ENCODE measurements at regions not wholly inside any gene's neighbourhood (a gene's known extent, or its start where the extent isn't known, plus 50 kb on each side); places are given as distances from the start of the nearest gene placed in this dataset.

DNA sequence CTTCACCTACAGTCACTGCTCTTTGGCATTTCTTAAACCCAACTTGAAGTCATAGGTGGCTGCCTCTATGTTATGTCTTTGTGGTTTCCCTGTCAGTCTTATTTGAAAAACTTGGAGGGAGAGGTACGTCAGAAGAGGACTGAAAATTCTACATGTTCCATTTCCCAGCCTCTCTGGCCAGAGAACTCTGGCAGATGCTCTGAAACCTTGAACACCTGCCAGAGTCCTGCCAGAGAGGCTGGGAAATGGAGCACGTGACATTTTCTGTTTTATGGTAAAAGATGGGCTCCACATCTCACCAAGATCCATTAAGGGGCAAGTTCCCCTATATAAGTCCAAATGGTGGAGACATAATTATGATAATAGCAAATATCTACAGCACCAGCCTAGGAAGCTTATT, 99.5 kb downstream of the MAFB start:
- no peak for DNase-seq (ENCODE audit: low read depth)

DNA sequence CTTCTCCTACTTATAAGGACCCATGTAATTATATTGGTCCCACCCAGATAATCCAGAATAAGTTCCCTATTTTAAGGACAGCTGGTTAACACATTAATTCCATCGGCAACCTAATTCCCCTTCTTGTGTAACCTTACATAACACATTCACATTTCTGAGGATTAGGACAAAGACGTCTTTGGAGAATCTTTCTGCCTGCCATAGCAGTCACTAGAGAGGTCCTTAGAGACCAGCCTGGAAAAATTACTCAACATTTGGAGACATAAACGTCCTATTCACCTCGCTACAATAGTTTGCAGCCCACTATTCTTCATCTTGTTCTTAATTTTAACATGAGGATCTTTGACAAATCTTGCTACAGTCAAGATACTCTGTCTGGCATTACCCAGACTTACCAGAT, 100.1 kb downstream of the MAFB start:
- no peak for DNase-seq (ENCODE audit: low read depth)

DNA sequence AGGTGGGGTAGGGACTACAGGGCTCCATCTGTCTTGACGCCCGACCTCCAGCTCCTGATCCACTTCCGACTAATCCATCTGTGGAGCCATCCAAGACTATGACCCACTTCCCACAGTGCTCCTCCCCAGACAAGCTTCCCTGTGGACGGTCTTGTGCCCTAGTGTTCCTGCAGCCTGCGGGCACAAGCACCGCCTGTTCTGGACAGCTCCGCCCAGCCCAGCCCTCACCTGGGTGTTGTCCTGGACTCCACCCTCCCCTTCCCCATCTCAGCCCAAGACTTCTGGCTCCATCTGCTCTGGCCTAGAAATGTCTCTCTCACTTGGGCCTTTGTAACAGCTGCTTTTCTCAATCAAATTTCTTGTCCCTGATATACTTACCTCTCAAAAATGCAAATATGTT, 102.0 kb downstream of the MAFB start:
- DNase-seq (ENCODE audit: low read depth), result no peak

DNA sequence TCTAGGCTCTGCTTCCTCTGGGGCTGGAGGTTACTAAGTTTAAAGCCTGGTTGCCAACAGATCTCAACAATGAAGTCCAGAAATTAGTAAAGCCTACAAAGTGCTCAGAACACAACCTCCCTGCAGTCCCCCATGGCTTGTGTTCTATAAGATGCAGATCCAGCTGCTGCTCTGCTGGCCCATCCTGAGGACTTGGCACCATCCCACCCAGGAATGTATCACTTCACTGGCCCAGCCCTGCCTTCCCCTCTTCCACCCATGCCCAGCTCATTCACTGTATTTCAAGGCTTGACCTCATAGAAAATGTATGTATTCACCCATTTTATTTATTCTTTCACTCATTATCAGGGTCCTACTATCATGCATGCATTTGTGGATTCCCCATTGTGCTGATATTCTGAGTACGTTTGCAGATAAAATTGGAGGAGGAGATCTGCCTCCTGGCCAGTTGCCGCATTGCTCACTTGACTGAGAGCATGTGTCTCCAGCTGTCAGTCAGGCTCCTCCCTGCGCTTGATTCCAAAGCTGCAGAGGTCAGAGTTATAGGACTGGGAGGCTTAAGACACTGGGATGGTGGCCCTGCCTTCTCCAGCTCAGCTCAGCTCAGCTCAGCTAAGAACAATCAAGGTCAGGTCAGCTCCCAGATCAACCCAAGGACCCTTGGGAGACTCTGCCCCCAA, 104.8 kb downstream of the MAFB start:
- no peak for DNase-seq (ENCODE audit: low read depth)

DNA sequence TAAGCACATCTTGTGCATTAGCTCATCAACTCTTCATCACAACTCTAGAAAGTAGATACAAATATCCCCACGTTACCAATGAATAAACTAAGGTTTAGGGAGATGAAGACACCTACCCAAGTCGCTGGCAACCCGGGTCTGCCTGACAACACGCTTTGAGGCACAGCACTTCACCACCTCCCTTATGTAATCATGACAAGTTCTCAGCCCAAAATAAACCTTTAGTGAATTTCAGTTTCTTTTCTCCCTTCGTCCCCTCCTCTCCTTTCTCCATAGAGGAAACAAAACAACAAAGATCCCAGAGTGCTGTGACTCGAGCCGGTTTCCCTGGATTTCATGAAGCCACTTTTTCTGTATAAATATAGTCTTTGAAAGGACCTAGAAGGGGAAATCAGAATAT, 105.4 kb downstream of the MAFB start:
- no peak for DNase-seq (ENCODE audit: low read depth)

DNA sequence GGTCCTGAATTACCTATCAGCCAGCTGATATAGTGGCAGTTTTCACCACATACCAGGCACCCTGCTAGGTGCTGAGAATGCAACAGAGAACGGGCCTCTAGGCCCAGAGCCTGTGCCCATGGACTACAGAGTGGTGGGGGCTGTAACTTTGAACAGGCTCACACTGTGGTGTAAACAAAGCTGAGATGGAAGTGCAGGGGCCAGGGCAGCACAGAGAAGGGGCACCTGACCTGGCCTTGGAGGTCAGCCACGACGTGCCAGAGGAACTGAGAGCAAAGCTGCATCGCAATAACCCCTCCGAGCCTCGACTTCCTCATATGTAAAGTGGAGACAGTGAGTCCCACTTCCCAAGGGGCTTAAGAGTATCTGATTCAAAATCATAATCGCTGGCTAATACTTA, 105.8 kb downstream of the MAFB start:
- DNase-seq (ENCODE audit: low read depth), result no peak

DNA sequence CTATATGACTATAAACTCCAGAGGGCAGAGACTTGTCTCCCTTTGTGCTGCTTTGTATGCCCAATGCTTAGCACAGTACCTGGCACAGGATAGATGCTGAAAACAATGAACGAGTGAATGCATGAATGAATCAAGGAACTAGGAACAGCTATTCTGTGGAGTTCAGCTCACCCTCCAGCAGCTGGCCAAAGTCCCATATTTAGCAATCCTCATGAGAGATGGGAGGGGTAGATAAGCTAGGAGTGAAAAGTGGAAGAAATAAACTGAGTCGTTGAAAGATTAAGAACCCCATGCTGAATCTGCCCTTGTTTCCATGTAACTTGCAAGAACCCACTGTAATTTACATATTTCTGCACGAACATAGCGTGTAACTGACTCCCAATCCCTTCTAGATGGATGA, 106.5 kb downstream of the MAFB start:
- DNase-seq (ENCODE audit: low read depth), result no peak

DNA sequence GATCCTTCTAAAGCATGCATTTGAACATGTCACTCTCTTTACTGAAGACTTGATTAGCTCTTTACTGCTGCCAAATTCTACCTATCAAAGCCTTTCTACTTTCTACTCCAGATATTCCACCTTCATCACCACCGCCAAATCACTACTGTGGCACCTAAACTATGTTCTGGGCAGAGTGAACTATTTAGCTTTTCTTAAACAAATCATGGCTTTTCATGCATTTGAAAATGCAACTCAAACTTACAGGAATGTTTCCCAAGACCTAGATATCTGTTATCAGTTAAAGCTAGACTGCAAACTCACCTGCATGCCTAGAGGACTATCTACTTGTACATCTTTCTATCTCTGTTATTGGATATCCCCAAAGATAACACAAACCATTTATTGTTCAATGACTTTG, 109.3 kb downstream of the MAFB start:
- no peak for DNase-seq (ENCODE audit: low read depth)

DNA sequence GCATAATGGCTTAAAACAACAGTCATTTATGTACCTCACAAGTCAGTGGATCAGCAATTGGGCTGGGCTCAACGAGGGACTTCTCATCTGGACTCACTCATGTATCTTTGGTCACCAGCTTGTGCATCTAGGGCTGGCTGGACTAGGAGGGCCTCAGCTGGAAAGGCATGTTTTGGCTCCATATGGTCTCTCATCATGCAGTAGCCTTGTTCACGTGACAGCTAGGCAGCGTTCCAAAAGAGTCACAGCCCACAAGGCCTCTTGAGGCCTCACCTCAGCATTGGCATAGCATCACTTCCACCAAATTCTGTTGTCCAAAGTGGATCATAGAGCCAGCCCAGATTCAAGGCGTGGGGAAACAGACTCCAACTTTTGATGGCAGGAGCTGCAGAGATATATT, 110.1 kb downstream of the MAFB start:
- no peak for DNase-seq (ENCODE audit: low read depth)

DNA sequence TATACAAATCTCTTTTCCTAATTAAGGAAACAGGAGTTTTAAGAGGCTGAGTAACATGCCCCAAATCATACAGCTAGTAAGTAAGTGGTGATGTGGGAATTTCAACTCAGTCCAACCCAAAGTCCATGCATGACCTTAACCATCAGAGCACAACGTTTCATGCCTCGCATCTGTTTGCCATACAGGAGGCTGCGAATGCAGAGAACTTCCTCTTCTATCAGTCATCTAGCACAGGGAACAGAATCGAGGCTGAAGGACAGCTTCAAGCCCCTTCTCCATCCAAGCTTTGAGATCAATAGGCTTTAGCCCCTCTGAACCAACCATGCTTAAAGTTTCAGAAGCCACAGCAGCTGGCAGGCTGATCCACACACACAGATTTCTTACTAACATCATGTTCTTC, 113.2 kb downstream of the MAFB start:
- DNase-seq (ENCODE audit: low read depth), result no peak

DNA sequence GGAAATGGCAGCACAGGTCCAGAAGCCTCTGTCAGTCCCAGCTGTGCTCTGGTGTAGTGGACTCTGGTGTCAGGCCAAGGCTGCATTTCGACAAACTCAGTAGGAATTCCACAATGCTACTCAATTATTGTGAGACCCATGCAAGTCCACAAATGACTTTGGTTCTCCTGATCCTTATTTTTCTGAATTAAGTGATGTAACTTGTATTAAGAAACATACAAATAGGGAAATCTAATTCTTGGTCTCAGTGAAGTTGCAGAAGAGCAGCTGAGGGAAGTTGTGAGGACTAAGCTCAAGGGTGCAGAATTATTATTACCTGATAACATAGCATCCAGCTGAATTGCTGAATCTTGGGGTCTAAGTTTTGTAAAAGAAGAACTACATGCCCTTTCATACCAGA, 116.8 kb downstream of the MAFB start:
- DNase-seq (ENCODE audit: low read depth), result no peak

DNA sequence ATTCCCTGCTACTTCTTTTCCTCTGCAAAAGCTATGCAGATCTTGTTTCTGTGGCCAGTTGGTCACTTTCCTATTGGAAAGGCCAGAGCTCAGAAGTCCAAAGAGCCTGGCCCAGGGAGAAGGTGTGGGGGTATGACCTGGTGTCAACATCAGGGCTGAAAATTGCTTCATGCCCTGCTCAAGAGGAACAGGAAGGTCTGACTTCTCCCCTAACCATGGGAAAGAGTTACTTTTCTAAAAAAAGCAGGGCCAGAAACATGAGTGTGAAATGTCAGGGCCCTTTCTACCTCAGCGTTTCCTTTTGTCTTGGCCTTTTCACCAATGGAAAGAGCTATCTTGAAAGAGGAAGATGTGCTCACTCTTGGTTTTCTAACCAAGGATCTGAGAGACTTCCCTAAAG, 117.4 kb downstream of the MAFB start:
- DNase-seq (ENCODE audit: low read depth), result no peak

DNA sequence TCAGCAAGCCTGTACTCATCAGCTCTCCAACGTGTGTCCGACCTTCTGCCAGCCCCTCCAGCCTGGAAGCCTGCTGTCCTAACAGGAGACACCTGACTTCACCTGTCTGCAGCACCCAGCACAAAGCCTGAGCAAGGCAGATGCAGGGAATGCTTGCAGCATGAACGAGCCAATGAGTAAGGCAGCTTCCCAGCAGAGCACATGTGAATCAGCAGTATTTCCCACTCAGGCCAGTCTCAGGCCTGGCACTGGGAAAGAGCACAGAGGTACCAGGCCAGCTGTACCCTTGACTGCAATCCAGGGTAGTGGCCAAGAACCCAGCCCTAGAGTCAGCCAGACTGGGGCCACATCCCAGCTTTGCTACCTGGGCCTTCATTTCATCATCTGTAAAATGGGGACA, 120.8 kb downstream of the MAFB start:
- no peak for DNase-seq (ENCODE audit: low read depth)

DNA sequence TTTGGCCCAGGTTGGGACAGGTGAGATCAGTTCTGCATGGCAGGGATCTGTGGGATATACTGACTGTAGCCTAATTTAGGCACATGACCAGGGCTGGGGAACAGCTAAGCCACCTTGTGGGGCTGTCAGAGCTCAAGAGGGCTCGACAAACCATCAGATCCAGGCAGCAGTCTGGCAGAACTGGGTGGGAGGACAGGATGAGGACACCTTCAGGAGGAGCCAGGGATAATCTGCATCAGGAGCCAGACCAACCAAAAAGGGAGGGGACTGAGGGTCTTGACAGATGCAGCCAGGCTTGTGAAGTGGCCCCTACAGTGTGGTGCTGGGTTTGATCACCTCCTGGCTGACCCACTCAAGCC, 123.4 kb downstream of the MAFB start:
- DNase-seq (ENCODE audit: low read depth), result no peak

DNA sequence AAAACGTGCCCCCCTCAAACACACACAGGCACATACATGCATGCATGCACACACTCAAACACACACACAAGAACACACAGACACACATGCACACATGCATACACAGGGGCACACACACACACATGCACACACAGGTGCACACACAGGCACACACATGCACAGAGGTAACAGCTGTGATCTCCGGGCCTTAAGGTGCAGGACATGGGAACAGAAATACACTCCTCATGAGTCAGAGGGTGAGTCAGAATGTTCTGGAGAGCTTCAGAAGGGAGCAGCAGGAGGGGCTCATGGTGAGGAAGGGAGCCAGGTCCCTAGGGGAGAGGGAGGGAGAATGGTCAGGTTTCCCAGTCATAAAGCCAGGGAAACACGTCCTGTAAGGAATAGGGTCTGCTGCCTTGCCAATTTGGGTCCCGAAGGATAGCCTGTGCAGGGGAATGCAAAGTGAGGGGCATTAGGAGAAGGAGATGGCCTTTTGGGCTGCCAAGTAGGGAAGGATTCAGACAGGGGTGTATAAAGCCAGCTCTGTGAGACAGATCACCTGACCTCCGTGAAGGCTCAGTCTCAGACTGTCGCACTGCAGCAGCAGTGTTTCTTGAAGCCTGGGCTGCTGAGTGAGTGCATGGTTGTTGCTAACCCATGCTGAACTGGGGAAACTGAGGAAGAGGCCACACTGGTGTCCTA, 123.9 kb downstream of the MAFB start:
- DNase-seq (ENCODE audit: low read depth), result no peak

DNA sequence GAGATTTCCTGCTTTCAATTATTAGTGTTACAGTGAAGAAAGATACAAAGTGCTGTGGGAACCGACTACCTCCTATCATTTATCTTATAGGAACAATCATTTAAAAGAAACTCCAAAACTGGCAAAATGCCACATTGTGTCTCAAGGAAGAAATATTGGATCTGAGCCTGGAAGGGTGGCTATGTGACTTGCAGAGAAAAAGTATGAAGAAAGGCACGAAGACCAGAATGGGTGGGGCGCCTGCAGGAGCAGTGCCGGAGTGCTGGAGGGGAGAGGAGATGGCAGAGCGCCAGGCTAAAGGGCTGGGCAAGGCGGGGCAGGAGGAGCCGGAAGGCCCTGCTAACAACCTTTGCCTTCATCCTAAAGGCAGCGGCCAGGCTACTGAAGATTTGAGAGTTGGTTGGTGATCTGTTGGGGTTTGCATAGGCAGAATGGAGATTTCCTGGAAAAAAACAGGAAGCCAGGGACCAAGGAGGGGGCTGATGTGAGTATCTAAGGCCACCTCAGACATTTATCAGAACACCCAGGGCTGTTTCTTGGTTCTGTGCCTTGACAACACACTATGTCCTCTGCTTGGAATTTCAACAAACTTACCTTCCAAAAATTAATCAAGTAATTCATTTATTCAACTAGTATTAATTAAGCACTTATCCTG, 125.6 kb downstream of the MAFB start:
- DNase-seq (ENCODE audit: low read depth), result no peak

DNA sequence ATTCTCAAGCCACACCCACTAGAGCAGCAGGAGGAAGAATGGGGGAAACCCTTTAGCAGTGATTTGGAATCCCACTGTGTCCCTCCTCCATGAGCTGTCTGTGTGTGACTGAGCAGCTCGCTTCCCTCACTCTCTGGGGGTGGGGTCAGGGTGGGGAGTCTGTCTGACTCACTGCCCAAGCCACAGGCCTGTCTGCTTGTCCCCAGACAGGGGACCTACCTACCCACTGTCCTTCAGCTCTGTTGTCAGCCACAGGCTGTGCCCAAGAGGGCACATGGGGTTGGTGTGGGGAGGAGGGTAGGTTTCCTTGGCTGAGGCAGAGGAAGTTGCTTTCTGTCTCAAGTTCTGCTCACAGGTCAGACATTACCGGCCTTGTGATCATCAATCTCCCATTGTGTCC, 127.0 kb downstream of the MAFB start:
- no peak for DNase-seq (ENCODE audit: low read depth)

DNA sequence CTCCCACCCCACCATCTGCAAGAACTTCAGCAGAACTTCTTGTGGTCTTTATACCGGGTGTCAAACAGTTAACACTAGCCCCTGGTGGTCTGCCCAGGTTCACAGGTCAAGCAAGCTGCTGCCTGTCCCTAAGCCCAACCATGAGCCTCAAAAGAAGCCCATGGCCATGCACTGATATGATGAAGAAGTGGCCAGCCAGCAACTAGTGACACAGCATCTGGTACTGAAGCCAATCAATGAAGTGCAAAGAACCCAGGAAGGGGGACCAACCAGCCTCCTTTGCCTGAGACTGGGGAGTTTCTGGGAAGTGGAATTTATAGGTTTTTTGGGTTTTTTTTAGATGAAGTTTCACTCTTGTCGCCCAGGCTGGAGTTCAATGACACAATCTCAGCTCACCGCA, 127.8 kb downstream of the MAFB start:
- no peak for DNase-seq (ENCODE audit: low read depth)

DNA sequence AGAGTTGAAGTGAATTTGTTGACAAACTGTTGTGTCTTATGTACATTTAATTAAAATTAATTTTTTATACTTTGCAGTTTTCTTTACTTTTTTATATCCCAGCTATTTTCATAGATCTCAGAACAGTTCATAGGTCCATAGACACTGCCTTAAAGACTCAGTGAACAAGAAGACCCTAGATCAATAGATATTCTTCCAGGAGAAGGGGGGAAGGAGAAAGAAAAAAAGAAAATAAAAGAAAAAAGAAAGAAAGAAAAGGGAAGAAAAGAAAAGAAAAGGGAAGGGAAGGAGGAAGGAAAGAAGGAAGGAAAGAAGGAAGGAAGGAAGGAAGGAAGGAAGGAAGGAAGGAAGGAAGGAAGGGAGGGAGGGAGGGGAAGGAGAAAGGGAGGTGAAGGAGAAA, 130.8 kb downstream of the MAFB start:
- DNase-seq (ENCODE audit: low read depth), result no peak

DNA sequence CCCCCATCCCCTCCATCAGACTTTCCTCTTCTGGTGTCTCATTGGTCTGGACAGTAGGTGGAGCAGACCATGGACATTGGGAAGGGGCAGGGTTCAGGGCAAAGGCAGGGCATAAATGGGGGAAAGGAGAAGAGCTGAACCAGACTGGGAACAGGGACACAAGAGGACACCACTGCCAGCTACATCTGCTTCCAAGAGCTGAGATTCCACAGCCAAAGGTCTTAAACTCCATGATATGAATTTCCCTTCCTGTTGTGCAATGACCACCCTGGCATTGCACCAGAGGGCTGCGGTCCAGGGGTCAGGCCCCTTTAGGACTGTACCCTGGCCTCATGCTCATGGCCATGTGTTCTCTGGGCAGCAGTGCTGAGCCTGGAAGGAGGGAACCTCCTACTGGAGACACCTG, 137.9 kb downstream of the MAFB start:
- no peak for DNase-seq (ENCODE audit: low read depth)

DNA sequence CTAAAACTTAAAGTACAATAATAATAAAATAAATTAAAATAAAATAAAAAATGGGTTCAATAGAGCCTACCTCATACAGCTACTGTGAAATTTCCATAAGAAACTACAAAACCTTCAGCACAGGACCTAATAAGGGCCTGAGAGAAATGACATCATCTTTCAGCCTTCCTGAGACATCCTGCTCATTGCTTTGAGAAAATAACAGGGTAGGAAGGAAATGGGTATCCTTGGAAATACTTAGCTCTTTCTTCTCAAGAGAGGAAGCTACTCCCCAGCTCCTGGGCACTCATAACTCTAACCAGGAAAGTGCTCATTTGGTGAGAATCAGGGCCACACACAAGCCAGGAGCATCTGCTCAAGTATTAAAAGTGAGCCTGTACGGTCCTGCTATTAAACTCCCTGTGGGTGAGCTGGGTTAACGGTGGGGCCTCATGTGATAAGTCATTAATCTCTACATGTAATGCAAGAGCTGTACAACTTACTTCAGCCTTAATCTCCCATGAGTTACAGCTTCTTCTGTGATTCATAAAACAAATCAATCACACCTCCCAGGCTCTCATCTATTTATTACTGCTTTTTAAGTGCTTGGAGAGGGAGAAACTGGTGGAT, 141.4 kb downstream of the MAFB start:
- DNase-seq (ENCODE audit: low read depth), result no peak

DNA sequence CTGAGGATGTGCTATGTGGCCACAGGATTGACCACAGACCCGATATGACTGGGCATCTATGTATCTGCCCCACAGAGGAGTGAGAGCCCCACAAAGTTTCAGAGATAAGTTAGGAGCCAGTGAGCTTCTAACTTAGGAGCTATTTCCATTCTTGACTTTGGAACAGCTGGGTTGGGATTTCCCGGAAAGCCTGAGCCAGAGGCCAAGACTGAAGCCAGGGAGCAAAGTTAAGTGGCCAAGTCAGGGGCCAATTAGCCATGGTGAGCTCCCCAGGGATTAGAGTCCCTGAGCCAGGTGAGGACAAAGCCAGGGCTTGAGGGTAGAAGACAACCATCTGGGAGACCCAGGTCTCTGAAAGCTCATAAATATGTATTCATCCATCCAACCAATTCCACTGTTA, 143.6 kb downstream of the MAFB start:
- no peak for DNase-seq (ENCODE audit: low read depth)

DNA sequence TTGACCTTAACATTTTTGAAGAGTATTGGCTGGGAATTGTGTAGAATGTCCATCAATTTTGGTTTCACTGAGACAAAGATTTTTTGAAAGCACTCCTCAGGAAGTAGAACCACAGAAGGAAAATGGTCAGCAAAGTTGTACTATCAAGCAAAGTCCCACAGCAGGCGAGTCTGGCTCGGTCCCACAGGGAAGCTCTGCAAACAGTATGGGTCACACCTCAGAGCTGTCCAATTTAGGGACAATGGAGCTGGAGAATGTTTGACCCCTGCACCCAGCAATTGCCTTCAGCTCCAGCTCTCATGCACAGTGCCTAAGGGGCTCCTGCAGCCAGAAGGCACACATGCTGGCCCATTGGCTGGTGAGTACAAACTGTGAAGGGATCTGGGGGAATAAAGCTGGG, 147.0 kb downstream of the MAFB start:
- no peak for DNase-seq (ENCODE audit: low read depth)

Data from activated T-helper 9 cell treated with anti-CD3 and anti-CD28 coated beads, Interleukin-2, amount 50 U/mL, for 16 hours (primary cell).